ENCODE measurements at regions not wholly inside any gene's neighbourhood (a gene's known extent, or its start where the extent isn't known, plus 50 kb on each side); places are given as distances from the start of the nearest gene placed in this dataset.

- peaks cover 4% of the 10 kb centered on the region for H3K9me3 Mint-ChIP-seq (ENCODE audit: low read depth, unreplicated experiment)
- CTCF ChIA-PET, result no interaction called here
- no peak overlapping the region for H3K27ac Mint-ChIP-seq (ENCODE audit: unreplicated experiment)
- H3K36me3 Mint-ChIP-seq (ENCODE audit: insufficient read depth, unreplicated experiment), result no peaks in the 10 kb centered on the region
- intact Hi-C loops (cut with micrococcal nuclease; ENCODE audit: unreplicated experiment), result no loop called here
- no peak for DNase-seq
- no peak overlapping the region for H3K4me3 Mint-ChIP-seq (ENCODE audit: low read depth, unreplicated experiment)
- H3K4me1 Mint-ChIP-seq (ENCODE audit: low read depth, unreplicated experiment), result no peaks in the 10 kb centered on the region
- TF ChIP-seq CTCF (IDR thresholded peaks at IDR 0.05; ENCODE audit: unreplicated experiment), result no peak
- BruUV-seq (replicated peaks), result no TSS peak
- H3K27me3 Mint-ChIP-seq (ENCODE audit: unreplicated experiment), result no peaks in the 10 kb centered on the region
These were observed 53.1 kb upstream of the ABCA12 start for GRCh38 chr2:215191477-215191876.

- Mint-ChIP-seq H3K27ac (ENCODE audit: unreplicated experiment) (no peak overlapping the region), H3K9me3 (ENCODE audit: low read depth, unreplicated experiment) (peaks cover 4% of the 10 kb centered on the region), H3K4me1 (ENCODE audit: low read depth, unreplicated experiment) (no peaks in the 10 kb centered on the region), H3K36me3 (ENCODE audit: insufficient read depth, unreplicated experiment) (no peaks in the 10 kb centered on the region), H3K4me3 (ENCODE audit: low read depth, unreplicated experiment) (no peak overlapping the region), H3K27me3 (ENCODE audit: unreplicated experiment) (no peaks in the 10 kb centered on the region)
- intact Hi-C loops (cut with micrococcal nuclease; ENCODE audit: unreplicated experiment), result no loop called here
- CTCF ChIA-PET, result no interaction called here
- no peak for DNase-seq
- no peak for TF ChIP-seq CTCF (IDR thresholded peaks at IDR 0.05; ENCODE audit: unreplicated experiment)
- no TSS peak for BruUV-seq (replicated peaks)
These were observed 52.2 kb upstream of the ABCA12 start for GRCh38 chr2:215190588-215190987.

GRCh38 chr2:215189393-215189792 is 51.0 kb upstream of the ABCA12 start:
- Mint-ChIP-seq H3K36me3 (ENCODE audit: insufficient read depth, unreplicated experiment) (no peaks in the 10 kb centered on the region), H3K27ac (ENCODE audit: unreplicated experiment) (no peak overlapping the region), H3K27me3 (ENCODE audit: unreplicated experiment) (no peaks in the 10 kb centered on the region), H3K9me3 (ENCODE audit: low read depth, unreplicated experiment) (peaks cover 4% of the 10 kb centered on the region), H3K4me3 (ENCODE audit: low read depth, unreplicated experiment) (no peak overlapping the region), H3K4me1 (ENCODE audit: low read depth, unreplicated experiment) (no peaks in the 10 kb centered on the region)
- intact Hi-C loops (cut with micrococcal nuclease; ENCODE audit: unreplicated experiment), result no loop called here
- CTCF ChIA-PET, result interaction anchor here (0.7 kb wide), 1 partner anchor 226 kb away, joined by 3 read pairs; no protein-coding TSS in a partner anchor
- no peak for TF ChIP-seq CTCF (IDR thresholded peaks at IDR 0.05; ENCODE audit: unreplicated experiment)
- BruUV-seq (replicated peaks), result no TSS peak
- DNase-seq, result no peak

All from Calu3 (cell line).